D721Med (cell line): ENCODE measurements at regions not wholly inside any gene's neighbourhood (a gene's known extent, or its start where the extent isn't known, plus 50 kb on each side); places are given as distances from the start of the nearest gene placed in this dataset.
A peak's percentile ranks its signal among the peaks of the same experiment; 100 is the strongest.

Experiments
- DNase-seq: peaks from one replicate; pipeline ENCODE4 v3.0.0; 2011; ENCODE audit warnings: low spot score; ENCODE audit not compliant: insufficient read length
- FAIRE-seq: peaks from 2 replicates; lab custom pipeline; 2011; peaks lifted over from hg19 to GRCh38; lab: Jason Lieb, UNC
- CTCF ChIP-seq: IDR thresholded peaks from 2 replicates; pipeline ENCODE4 v1.5.1; 2012; ENCODE audit warnings: mild to moderate bottlenecking, control low read depth; ENCODE audit not compliant: insufficient read depth; ENCODE audit errors: missing control alignments

DNA sequence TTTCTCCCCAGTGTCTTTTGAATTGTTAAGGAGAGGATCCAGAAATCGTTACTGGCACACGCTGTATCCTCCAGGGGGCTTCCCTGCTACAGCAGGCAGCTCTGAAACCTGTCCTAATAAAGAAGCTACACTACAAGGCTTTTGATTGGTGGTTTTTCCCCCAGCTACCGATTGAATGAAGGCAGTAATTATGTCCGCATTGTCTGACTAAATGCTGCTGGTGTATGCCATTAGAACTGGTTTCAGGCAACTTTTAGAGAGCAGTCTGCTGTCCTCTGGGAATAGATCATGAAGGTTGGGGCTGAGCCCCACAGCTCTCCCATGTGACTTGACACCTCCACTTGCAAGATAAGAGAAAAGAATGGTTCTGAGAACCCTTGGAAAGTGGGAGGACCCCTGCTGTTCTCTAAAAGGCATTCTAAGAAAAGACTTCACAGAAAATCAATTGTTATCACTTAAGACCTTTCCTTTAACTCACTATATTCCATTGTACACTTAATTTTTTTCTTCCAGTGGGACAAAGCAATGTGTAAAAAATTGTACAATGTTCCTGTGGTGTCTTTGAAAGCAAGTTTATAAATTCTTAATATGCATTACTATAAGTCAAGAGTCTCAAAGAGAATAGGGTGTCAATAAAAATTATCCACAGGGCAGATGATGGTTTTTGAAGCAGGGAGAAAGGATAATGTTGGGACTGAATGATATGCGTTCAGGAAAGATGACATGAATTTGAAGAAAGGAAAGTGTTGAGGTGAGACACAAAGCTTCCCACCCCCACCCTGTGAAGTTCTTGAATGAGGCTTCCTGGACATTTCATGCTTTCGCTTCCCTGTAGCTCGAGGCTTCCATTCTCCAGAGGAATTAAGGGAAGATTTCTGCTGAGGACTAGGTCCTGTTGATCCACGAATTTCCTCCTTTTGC is 53.0 kb upstream of the DAZL start:
- peak; percentile 25 for FAIRE-seq
- no peak for DNase-seq
- TF ChIP-seq CTCF = peak; percentile 31

- FAIRE-seq = no peak
- no peak for TF ChIP-seq CTCF
- DNase-seq = no peak
Measured at GRCh38 chr3:16658925-16659793, 53.9 kb upstream of the DAZL start.

DNA sequence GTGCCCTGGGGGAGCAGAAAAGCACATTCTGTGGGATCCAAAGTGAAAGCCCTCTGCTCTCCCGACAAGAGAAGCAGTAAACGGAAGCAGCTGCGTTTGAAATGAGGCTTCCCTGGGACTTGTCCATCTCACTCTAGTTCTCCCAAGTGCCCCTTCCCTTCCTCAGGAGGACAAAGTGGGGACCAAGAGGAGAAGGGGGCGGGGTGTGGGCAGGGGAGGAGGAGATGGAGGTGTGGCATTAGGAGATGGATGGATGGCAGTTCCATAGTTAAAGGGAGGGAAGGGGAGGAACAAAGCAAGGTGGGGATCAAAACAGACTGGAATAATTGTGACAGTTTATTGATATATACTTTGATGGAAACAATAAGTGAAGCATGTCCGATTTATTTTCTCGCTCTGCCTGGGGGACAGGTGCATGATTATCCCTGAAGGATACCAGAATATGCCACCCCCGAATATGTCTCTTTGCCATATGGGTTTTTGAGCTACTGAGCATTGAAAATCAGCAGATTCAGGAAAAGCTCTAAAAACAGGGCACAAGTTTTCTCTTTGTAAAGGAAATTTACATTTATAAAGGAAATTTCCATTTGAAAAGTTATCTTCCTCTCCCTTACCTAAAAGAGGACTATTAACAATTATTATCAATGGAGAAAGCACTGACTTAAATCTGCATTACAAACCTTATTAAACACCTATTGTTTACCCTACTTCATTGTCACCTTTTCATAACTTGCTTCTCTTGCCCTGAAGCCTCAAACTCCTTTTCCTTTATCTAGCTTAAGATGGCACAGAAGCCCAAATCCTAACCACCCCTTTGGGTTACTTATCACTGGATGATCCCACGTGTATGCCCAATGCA is 58.9 kb upstream of the DAZL start:
- DNase-seq (no peak), FAIRE-seq (no peak)
- no peak for TF ChIP-seq CTCF

DNA sequence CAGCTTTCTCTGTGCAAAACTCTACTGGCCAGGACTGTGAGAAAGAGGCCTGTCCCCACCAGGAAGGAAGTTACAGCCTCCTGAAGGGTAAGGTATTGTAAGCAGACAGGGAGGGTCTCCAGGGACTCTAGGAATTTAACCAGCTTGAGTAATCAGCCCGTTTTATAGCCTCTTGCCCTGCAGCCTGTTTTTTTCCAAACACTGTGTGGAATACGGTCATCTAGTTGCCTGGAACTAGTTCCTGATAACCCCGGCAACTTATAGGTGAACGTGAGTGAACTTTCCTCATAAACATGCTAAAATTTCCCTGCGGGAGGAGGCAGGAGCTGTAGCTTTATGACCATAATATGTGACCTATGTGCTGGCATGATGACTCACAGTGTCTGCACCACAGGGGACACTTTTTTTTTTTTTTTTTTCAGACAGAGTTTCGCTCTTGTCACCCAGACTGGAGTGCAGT is 60.1 kb upstream of the DAZL start:
- DNase-seq (no peak), FAIRE-seq (no peak)
- no peak for TF ChIP-seq CTCF

GRCh38 chr3:16666206-16666605 is 61.0 kb upstream of the DAZL start:
- TF ChIP-seq CTCF = no peak
- FAIRE-seq = no peak
- no peak for DNase-seq

GRCh38 chr3:16667633-16668032 is 62.4 kb upstream of the DAZL start:
- no peak for DNase-seq
- no peak for FAIRE-seq
- no peak for TF ChIP-seq CTCF
